SJCRH30 (cell line): ENCODE measurements at regions not wholly inside any gene's neighbourhood (a gene's known extent, or its start where the extent isn't known, plus 50 kb on each side); places are given as distances from the start of the nearest gene placed in this dataset.

Experiments used
- DNase-seq, 2 experiments: peaks; one replicate each; pipeline ENCODE4 v3.0.0-alpha.2; 2015 to 2020
- H3K27ac ChIP-seq: fragments of 250-450 bp; sonication (Bioruptor Pico); 2 replicates; pipeline ENCODE4 v1.5.1; 2020; ENCODE audit warnings: mild to moderate bottlenecking, moderate library complexity
- H3K27me3 ChIP-seq: fragments of 250-450 bp; sonication (Bioruptor Pico); 2 replicates; pipeline ENCODE4 v1.5.1; 2020; ENCODE audit warnings: mild to moderate bottlenecking, moderate library complexity
- H3K36me3 ChIP-seq: fragments of 250-450 bp; sonication (Bioruptor Pico); 2 replicates; pipeline ENCODE4 v1.5.1; 2020; ENCODE audit warnings: mild to moderate bottlenecking, moderate library complexity
- H3K4me1 ChIP-seq: fragments of 250-450 bp; sonication (Bioruptor Pico); 2 replicates; pipeline ENCODE4 v1.5.1; 2020; ENCODE audit warnings: mild to moderate bottlenecking, moderate library complexity
- H3K4me3 ChIP-seq: fragments of 250-450 bp; sonication (Bioruptor Pico); 2 replicates; pipeline ENCODE4 v1.5.1; 2020; ENCODE audit warnings: mild to moderate bottlenecking, moderate library complexity
- H3K9me3 ChIP-seq: fragments of 250-450 bp; sonication (Bioruptor Pico); replicated peaks from 2 replicates; pipeline ENCODE4 v1.5.1; 2020; ENCODE audit warnings: mild to moderate bottlenecking, moderate library complexity

DNA sequence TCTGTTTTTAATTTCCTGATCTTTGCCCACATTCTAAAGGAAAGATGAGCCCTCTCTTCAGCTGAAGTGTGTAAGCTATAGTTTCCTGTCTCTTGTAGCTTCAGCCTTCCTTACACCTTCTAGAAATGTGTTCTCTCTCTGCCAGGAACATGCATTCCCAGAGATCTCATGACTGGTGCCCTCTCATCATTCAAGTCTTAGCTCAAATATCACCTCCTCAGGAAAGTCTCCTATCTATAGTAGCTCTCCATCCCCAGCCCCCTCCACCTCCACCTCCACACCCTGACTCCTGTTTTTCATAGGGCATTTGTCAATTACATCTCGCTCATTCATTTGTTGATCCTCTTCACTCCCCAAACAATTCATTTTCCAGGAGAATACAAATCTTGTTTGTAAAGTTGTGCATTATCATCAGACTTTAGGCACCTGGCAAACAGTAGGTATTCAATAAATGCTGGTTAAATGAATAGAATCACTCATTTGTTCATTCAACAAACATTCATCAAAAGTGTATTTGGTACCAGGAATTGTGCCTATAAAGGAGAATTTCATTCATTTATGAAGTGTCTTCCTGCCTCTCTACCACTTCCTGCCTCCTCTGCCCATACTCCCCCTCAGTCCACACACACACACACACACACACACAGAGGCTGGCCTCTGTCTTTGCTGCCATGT lies 160.3 kb downstream of the BBOX1 start:
- no peaks in the 10 kb centered on the region for H3K27me3 ChIP-seq
- no peaks in the 10 kb centered on the region for H3K9me3 ChIP-seq
- peak overlapping the region; percentile 87 for H3K27ac ChIP-seq
- H3K4me1 ChIP-seq, result peaks cover 69% of the 10 kb centered on the region
- H3K36me3 ChIP-seq, result no peaks in the 10 kb centered on the region
- no peak overlapping the region; the same call in 1 of the 2 replicates for H3K4me3 ChIP-seq
- no peak for DNase-seq

DNA sequence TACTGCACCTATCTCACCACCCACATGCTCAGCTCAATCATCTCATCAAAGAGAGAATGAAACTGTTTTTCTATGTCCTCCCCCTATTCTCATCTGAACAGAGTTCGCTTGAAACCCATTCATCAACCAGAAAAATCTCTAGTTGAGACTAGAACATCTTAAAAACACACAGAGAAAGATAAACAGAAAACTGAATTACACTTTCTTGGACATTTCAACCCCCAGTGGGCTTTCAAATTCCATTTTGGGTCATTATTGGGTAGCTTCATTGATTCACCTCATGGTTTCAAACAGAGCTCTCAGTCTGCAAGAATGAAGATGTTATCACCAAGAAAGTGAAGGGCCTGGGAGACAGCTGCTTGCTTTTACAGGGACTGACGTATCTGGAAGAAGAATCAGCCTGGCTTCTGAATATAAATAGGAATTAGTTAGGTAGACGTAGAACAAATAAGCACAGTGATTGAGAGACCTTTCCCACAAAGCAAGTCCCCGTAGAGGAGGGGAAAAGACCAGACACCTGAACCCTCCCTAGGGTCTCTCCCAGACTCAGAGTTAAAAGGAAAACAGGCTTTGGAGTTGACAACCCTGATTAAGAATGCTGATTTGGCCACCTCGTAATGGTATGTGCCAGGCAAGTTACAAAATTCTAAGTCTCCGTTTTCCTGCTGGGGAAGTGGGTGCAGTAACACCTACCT lies 155.7 kb downstream of the BBOX1 start:
- H3K4me1 ChIP-seq, result peaks cover 45% of the 10 kb centered on the region
- H3K9me3 ChIP-seq, result no peaks in the 10 kb centered on the region
- no peaks in the 10 kb centered on the region for H3K36me3 ChIP-seq
- peak overlapping the region; percentile 29 for H3K4me3 ChIP-seq
- peak; percentile 72 to 80 for DNase-seq
- no peaks in the 10 kb centered on the region for H3K27me3 ChIP-seq
- peak overlapping the region; percentile 88 for H3K27ac ChIP-seq

DNA sequence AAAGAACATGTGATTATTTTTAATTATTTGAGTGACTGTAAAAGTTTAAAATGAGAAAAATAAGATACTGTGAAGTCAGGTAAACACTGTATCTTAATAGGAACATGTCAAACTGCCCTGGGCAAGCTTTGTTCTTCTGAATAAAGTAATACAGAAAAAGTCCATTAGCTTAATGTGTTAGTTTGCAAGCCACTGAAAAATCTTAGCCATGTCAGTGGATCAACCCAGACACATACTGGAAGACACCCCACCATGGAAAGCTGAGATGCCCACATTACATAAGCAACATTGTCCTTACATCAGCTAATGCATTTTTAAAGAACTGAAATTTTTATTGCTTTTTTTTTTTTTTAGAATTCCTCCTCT lies 155.2 kb downstream of the BBOX1 start:
- H3K4me3 ChIP-seq, result no peak overlapping the region; the same call in 1 of the 2 replicates
- H3K9me3 ChIP-seq, result no peaks in the 10 kb centered on the region
- DNase-seq, result peak in 1 of 2 experiments; percentile 35
- peaks cover 42% of the 10 kb centered on the region for H3K4me1 ChIP-seq
- H3K36me3 ChIP-seq, result no peaks in the 10 kb centered on the region
- H3K27me3 ChIP-seq, result no peaks in the 10 kb centered on the region
- H3K27ac ChIP-seq, result peak overlapping the region; percentile 88

DNA sequence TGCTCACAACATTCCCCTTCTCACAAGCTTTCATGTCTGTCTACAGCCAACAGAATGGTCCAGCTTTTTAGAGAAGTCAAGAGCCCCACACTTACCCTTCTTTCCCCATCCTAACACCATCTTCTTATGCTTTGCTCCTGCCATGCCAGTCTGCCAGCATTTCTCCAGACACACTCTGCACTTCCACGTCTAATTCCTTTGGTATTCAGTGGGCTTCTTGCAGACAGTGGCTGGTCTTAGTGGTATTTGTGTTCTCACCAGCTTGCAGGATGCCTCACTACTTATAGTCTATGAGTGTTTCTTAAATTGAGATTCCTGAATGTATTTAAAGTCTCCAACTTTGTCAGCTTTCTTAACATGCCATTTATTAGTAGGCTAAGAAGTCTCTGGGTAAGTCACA lies 154.4 kb downstream of the BBOX1 start:
- Histone ChIP-seq H3K4me1 (peaks cover 40% of the 10 kb centered on the region), H3K4me3 (no peak overlapping the region), H3K27ac (no peak overlapping the region; the same call in 1 of the 2 replicates), H3K27me3 (no peaks in the 10 kb centered on the region), H3K9me3 (no peaks in the 10 kb centered on the region), H3K36me3 (no peaks in the 10 kb centered on the region)
- DNase-seq, result no peak

DNA sequence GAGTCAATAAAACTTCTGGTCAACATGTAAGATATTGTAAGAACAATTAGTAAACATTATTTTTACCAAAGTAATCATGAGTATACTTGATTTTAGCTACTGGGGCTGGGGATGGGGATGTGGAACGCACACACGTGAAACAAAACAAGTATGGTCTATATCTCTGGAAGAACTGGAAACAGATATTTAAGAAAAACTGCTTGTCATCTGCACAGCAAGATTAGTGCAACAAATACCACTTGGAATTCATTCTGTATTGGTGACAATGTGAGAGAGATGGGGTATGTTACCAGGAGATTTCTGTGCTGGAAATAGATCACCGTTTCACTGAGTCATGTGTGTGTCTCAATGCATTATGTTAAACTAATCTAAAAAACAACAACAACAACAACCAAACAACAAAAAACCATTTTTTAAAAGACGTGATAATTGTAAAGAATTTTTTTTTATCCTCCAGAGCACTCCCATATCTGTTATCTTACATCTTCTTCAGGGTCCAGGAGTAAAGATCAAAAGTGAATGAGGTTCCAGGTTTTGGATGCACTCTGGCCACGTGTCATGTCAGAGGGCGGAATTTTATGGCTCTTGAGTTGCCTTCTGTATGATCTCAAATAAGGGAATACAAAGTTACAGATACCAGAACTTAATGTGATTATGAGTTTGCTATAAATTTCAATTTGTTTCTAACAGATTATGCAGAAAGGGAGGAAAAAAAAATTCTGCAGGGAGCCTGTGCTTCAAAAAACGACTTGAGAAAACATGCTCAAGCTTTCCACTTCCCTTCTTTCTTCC lies 153.0 kb downstream of the BBOX1 start:
- H3K27ac ChIP-seq, result no peak overlapping the region
- H3K4me1 ChIP-seq, result peaks cover 40% of the 10 kb centered on the region

DNA sequence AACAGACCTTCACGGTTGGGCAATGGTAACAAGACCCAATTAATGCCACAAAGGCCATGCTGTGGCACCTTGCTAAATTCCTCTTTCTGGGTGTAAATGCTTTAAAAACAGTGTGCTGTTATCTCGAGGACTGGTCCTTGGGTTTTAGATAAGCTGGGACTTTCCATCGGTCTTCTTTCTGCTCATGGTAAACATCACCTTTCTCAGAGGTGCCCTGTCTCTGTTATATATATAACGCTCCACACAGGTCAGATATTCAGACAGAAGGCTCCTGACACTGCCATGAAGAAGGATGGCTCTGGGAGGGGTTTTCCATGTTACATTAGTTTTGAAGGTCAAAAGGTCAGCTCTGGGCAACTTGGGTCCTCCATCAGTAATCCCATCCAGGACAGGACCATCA lies 151.6 kb downstream of the BBOX1 start:
- Histone ChIP-seq H3K36me3 (no peaks in the 10 kb centered on the region), H3K27me3 (no peaks in the 10 kb centered on the region), H3K9me3 (no peaks in the 10 kb centered on the region), H3K27ac (no peak overlapping the region), H3K4me1 (peaks cover 32% of the 10 kb centered on the region), H3K4me3 (no peak overlapping the region)
- DNase-seq, result no peak

More for the DNA sequence above, 153.0 kb downstream of the BBOX1 start:
- Histone ChIP-seq H3K27me3 (no peaks in the 10 kb centered on the region), H3K9me3 (no peaks in the 10 kb centered on the region), H3K4me3 (no peak overlapping the region), H3K36me3 (no peaks in the 10 kb centered on the region)
- no peak for DNase-seq

DNA sequence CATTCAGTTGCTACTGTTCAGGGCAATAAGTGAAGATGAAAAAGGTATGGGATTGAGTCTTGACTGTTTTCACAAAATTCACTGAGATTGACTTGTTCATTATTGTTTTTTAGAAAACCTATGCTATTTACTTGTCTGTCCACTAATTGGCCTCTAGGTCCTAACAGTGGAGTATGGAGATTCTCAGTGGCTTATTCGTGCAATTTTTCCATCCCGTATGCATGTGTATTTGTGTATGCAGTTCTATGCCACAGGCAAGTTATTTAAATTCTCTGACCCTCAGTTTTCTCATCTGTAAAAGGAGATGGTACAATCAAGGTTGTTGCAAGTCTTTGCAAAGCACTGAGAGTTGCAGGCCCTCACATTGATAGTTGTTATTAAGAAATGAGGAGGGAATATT lies 151.0 kb downstream of the BBOX1 start:
- H3K4me3 ChIP-seq, result no peak overlapping the region
- H3K9me3 ChIP-seq, result 0 out of 2 replicates have a peak, but pooled peaks cover 3% of the 10 kb centered on the region
- H3K4me1 ChIP-seq, result peaks cover 26% of the 10 kb centered on the region
- no peaks in the 10 kb centered on the region for H3K36me3 ChIP-seq
- no peak for DNase-seq
- H3K27me3 ChIP-seq, result no peaks in the 10 kb centered on the region
- H3K27ac ChIP-seq, result no peak overlapping the region

DNA sequence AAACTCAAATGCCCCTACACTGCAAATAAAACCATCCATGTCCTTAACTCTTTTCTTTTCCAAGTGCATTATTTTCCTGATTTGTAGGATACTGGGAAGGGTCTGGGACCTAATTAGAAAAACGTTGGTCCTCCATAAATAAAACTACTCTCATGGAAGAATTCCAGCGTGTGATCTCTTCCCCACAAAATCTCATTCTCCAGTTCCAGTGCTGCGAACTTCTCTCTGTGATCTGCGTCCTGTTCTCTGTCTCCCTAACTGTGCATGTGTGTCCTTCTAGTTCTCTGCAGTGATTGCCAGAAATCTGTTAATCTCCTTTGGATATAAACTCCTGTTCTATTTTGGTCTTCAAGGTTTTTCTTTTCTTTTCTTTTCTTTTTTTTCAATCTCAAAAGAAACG lies 148.1 kb downstream of the BBOX1 start:
- peaks cover 3% of the 10 kb centered on the region; the same call in 1 of the 2 replicates for H3K9me3 ChIP-seq
- no peak overlapping the region for H3K4me3 ChIP-seq
- H3K36me3 ChIP-seq, result no peaks in the 10 kb centered on the region; the same call in 1 of the 2 replicates
- H3K27ac ChIP-seq, result no peak overlapping the region
- H3K27me3 ChIP-seq, result no peaks in the 10 kb centered on the region
- H3K4me1 ChIP-seq, result peaks cover 16% of the 10 kb centered on the region
- no peak for DNase-seq

DNA sequence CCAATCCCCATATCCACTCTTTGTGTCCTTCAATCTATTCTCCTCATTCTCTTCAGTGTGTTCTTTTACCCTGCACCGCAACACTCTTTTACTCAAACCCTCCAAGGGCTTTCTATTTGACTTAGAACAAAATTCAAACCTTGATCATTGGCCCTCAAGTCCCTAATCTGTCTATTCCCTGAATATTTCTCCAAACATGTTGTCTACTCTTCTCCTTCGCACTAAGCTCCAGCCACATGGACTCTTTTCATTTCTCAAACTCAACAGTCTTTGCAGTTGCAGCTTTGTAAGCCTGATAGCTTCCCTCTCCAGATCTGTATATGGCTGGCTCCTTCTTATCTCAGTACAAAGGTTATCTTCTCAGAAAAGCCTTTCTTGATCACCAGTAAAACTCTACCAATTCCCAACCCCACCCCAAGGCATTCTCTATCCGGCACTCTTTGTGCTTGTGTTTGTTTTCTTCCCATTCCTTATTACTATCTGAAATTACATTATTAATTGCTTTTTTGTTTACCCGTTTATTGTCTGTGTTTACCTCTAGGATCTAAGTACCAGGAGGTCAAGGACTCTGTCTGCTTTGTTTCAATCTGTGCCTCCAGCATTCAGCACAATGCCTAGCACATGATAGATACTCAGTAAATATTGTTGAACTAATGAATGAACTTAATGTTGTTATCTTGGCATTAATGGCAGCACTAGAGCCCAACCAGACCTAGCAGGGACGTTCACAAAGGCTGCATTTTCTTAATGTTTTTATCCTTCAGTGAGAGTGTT lies 147.4 kb downstream of the BBOX1 start:
- Histone ChIP-seq H3K9me3 (peaks cover 3% of the 10 kb centered on the region; the same call in 1 of the 2 replicates), H3K27ac (no peak overlapping the region), H3K4me1 (peaks cover 16% of the 10 kb centered on the region), H3K36me3 (no peaks in the 10 kb centered on the region; the same call in 1 of the 2 replicates), H3K27me3 (no peaks in the 10 kb centered on the region), H3K4me3 (no peak overlapping the region)
- DNase-seq, result no peak

DNA sequence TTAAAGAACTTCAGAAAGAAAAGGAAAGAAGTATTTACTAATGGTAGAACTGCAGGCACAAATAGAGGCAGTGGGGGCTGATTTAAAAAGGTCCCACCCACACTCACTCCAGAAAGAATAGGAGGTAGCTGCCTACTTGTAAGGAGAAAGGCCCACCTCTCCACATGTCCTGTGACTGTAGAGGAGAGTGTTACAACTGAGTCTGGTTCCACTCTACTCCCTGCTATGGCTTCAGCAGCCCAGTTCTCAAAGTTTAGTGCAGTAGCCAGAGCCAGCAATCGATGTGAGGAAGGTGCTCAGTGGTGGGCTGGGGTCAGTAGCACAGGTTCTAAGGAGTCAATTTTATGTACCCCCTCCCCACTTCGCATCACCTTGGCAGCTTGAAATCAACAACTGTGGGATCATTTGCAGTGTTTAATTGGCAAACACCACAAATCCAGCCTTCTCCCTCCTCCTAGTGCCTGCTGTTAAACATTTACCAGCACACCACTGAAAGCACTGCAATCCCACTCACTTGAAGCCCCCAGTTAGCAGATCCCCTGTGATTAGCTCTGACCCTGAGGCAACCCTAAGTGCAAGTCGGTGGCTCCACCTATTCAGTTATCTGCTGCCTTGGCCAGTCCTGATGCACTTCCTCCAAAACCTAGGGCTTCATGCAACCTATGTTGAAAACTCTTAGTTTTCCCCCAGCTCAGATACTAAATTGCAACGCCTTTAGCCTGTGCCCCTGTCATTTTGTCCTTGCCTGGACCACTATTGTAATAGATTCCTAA lies 146.6 kb downstream of the BBOX1 start:
- H3K4me3 ChIP-seq, result no peak overlapping the region
- no peak for DNase-seq
- H3K27me3 ChIP-seq, result no peaks in the 10 kb centered on the region
- H3K9me3 ChIP-seq, result peaks cover 3% of the 10 kb centered on the region; the same call in 1 of the 2 replicates
- H3K36me3 ChIP-seq, result no peaks in the 10 kb centered on the region; the same call in 1 of the 2 replicates
- H3K4me1 ChIP-seq, result peaks cover 16% of the 10 kb centered on the region
- H3K27ac ChIP-seq, result no peak overlapping the region

DNA sequence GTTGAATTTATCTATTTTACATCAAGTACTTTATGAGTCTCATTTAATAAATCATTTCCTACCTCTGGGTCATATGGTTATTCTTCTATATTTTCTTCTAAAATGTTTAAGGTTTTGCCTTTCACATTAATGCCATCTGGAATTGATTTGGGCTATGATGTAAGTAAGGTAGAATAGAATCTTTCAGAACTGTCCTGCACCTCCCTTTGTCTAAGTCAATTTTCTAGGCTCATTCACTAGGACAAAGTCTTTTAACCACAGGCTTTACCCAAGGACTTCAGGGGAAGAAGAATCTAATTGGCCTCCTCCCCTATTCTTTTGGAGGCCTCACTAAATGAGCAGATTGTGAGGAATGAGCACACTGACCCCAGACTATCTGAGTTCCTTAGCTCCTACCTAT lies 146.0 kb downstream of the BBOX1 start:
- no peaks in the 10 kb centered on the region for H3K27me3 ChIP-seq
- no peak overlapping the region for H3K27ac ChIP-seq
- no peak overlapping the region for H3K4me3 ChIP-seq
- no peak for DNase-seq
- peaks cover 16% of the 10 kb centered on the region for H3K4me1 ChIP-seq
- H3K9me3 ChIP-seq, result peaks cover 3% of the 10 kb centered on the region; the same call in 1 of the 2 replicates
- H3K36me3 ChIP-seq, result no peaks in the 10 kb centered on the region; the same call in 1 of the 2 replicates

DNA sequence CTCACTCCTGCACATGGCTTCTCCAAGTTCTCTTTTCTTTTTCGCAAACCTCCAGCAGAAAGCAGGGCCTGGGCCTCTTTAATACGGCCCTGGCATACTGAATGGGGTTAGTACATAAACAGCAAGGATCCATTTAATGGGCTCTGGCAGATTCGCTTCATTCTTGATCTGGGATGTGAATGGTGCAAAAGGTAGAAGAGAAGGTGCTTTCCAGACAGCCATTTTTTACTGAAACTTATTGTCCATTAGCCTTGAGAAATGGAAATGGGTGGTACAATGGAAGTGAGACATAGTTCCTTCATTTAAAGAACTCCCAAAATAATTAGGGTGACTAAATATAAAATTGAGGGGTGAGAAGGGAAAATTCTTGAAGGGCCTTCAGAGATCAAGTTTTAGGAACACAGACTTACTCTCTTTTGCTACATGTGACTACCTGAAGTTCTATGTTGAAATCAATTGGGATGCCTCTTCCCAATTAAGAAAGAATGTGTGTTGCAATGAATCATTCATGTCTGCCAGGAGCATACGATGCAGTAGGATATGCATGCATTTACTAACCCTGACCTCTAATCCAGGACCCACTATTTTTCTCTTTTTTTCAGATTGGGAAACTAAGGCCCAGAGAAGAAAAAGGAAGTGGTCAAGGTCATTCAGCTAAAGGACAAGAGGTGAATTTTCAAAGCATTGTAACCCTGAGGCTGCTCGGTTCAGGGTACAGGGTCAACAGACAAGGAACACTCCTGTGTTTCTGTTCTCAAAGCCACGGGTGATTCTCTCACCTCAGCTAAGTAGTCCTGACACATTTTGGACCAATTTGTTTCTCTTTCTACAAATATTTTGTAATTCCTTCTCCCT lies 144.1 kb downstream of the BBOX1 start:
- peaks cover 11% of the 10 kb centered on the region for H3K4me1 ChIP-seq
- peaks cover 3% of the 10 kb centered on the region; the same call in 1 of the 2 replicates for H3K9me3 ChIP-seq
- no peak overlapping the region for H3K27ac ChIP-seq
- no peak for DNase-seq
- H3K36me3 ChIP-seq, result no peaks in the 10 kb centered on the region; the same call in 1 of the 2 replicates
- no peaks in the 10 kb centered on the region for H3K27me3 ChIP-seq
- H3K4me3 ChIP-seq, result no peak overlapping the region
